GM21360 (cell line): ENCODE measurements at regions not wholly inside any gene's neighbourhood (a gene's known extent, or its start where the extent isn't known, plus 50 kb on each side); places are given as distances from the start of the nearest gene placed in this dataset.

Experiments
- ATAC-seq: cut with Tn5 transposase; IDR thresholded peaks from one replicate; pipeline ENCODE4 v1.9.1; 2021; ENCODE audit warnings: mild to moderate bottlenecking, moderate library complexity; ENCODE audit not compliant: unreplicated experiment

DNA sequence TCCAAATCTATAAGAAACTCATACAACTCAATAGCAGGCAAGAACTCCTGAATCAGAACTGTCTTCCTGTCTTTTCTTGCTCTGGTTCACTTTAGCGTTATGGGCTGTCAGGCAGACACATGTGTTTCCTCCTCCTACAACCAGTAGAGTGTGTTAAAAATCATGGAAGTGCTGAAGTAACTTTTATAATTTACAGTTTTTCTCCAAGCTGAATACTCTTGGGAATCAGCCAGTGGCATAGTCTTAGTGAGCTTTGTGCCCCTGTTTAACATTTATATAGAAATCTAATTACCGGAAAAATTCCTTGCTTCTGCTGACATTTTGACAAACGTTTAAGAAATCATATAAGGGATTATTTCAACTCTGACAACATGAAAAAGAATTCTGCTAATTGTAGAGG lies 113.1 kb upstream of the RGS18 start:
- ATAC-seq: no peak

GRCh38 chr1:192053531-192053971 lies 104.7 kb upstream of the RGS18 start:
- ATAC-seq: no peak

DNA sequence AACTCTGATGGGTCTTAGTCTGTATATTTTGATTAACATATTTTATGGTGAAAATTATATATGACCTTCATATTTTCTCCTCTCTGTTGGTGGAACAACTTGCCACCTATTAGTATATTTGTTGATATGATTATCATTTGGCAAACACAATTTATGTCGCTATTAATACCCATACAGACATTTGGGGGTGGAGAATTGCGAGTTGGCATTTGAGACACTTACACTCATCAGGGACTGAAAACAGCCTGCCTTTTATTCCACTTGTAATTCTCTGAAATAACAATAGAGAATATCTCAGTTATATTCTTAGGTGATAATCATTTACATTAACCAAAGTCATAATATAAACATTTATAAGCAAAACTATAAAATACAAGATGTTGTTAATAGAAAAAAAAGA lies 100.5 kb upstream of the RGS18 start:
- no peak for ATAC-seq

DNA sequence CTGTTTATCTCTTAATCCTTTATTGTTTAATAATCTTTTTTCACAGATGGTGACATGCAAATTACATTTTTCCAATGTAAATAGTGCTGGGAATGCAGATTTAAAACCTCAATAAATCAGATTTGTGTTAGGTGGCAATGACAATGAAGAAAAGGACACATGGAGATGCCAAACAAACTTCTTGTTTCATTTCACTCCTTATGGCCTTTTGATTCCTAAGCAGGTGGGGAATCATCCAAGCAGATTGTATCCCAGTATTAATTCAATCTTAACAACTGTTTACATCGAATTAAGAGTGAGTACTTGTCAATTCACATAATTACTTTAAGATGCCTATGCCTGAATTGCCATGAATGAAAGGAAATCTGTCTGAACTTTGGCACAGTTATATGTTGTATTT lies 98.9 kb upstream of the RGS18 start:
- no peak for ATAC-seq

DNA sequence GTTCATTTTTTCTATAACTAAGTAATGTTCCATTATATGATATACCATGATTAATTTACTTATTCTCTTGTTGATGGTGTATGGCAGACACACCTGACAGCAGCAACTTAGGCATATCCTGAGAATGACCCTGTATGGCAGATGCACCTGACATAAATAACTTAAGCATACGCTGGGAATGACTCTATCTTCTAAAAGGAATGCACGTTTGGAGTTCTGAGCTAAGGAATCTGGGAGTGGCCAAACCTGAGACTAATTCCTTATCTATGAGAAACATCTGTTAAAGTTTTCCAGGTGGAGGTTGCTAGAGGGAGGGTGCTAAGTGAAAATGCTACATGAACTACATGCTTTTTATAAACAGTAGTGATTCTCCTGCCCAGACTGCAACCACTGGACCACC lies 96.7 kb upstream of the RGS18 start:
- no peak for ATAC-seq

GRCh38 chr1:192065087-192065486 lies 93.2 kb upstream of the RGS18 start:
- no peak for ATAC-seq

- ATAC-seq: no peak
Observed at GRCh38 chr1:192066202-192066601, 92.1 kb upstream of the RGS18 start.

- no peak for ATAC-seq
Observed at GRCh38 chr1:192067360-192067759, 90.9 kb upstream of the RGS18 start.

DNA sequence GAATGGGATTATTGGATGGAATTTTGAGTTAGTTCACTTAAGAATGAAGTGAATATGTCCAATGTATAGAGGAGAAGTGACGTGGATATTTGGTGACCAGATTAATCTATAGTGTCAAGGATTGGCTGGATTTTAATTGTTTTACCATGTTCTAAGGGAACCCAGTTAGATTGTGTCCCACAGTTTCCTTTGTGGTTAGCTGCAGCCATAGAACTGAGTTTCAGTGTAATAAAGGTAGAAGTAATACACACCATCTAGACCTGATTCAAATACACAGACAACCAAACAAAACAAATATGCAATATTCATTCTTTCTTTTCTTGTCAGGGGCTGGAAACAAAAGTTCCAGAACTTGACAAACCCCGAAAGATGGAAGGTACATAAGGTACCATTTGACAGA lies 88.0 kb upstream of the RGS18 start:
- ATAC-seq: no peak

GRCh38 chr1:192080684-192081083 lies 77.6 kb upstream of the RGS18 start:
- no peak for ATAC-seq

DNA sequence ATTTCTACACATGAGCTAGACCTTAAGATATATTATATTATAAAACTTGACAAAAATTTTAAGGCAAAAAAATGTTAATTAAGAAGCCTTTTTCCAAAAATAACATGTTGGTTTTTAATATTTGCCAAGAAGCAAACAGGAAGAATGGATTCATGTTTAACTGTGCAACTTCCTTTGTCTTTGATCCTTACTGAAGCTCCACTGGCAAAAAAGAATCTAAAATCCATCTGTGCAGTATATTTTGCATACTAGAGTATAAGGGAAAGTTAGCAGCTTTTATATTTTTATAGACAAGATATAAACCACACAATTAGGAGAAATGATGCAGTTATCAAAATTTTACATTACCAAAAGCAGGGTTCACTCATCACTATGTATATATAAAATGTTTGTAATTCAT lies 76.9 kb upstream of the RGS18 start:
- ATAC-seq: no peak

DNA sequence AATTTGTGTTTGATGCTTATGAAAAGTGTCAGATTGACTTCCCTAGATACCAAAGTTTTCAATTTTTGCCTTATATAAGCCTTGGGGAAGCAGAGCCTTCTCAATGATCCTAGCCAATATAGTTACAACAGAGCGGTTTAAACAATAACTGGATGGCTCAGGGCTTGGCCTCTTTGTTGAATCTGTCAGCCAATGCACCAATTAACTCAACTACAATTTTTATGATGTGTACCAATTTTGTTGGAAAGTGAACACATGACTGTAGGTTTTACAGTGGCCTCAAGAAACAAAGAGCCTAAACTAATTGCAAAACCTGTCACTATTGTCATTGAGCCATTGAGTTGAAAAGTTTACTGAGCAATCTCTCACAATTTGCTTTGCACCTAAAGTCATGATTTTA lies 71.6 kb upstream of the RGS18 start:
- ATAC-seq: no peak

GRCh38 chr1:192087334-192087733 lies 70.9 kb upstream of the RGS18 start:
- ATAC-seq: no peak

DNA sequence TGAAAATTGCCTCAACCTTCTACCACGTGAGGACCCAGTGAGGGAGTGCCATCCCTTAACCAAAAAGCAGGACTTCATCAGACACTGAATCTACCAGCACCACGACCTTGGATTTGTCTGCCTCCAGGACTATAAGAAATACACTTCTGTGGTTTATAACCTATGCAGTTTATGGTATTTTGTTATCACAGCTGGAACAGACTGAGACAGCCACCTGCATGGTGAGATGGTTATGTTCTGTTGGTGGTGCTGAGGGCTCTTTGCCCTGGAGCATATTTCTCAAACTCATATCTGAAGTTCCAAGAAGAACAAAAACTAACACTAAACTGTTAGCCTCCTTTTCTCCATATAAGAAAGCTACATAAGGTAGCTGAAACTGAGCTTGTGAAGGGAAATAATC lies 69.8 kb upstream of the RGS18 start:
- ATAC-seq: no peak

GRCh38 chr1:192098001-192098400 lies 60.3 kb upstream of the RGS18 start:
- no peak for ATAC-seq

DNA sequence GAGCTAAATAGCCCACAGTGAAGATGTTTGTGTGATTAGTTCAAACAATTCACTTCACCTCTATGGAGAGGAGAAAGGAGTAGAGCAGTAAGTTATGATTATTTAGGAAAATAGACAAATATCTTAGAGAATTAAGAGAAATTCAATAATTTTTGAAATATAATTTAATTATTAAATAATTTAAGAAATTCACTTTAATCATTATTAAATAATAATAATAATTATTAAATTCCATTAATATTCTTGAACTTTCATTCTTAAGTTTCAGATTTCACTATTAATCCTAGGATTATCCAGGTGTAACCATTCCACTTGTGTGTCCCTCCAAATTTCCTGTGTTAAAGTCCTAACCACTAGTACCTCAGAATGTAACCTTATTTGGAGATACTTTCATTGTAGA lies 58.9 kb upstream of the RGS18 start:
- no peak for ATAC-seq

DNA sequence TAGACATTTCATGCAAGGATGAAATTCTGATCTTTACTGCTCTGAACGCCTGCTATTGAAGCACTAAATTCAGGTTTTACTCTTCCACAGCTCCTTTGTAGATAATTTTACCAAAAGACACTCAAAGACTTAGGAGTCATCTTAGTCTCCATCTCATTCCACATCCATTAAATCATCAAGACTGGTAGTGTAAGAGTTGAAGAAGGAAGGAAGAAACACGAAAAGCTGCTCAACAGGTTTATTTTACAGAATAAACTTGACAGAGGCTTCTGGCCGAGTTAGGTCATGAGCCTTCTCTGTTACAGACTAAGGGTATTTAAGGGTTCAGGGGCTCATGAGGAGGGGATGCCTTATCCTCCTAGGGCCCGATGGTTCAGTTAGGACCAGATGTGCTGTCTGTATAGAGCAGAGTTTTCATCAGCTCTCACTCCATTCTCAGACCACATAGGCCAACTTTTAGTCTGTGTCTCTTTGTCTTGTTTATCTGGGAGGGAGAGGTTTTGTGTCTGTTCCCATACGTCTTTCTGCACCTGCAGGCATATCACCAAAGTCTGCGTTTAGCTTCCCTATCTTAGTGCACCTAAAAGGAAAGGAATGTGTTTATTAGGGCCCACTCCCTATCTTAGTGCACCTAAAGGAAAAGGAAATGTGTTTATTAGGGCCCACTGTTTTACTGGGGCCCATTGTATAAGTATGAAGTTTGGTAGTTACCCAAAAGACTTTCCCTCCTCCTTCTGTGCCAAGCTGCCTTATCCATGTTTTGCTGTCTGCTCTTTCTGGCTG lies 57.4 kb upstream of the RGS18 start:
- no peak for ATAC-seq

DNA sequence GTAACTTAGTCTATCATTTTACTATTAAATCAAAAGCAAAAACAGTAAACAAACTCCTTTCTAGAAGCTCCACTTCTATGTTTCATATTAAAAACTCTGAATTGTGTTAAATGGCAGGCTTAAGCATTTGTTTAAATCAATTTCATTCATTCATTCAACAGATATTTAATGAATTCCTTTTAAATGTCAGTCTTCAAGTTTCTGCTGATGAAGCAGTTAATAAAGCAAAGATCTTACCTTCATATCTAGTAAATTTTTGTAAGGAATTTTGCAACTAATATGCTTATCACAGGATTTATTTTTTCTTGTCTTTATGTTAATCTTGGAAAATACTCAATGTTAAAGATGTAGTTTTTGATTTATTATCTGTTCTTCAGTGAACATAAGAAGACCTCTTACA lies 54.1 kb upstream of the RGS18 start:
- no peak for ATAC-seq

- no peak for ATAC-seq
Observed at GRCh38 chr1:192104852-192105251, 53.4 kb upstream of the RGS18 start.

DNA sequence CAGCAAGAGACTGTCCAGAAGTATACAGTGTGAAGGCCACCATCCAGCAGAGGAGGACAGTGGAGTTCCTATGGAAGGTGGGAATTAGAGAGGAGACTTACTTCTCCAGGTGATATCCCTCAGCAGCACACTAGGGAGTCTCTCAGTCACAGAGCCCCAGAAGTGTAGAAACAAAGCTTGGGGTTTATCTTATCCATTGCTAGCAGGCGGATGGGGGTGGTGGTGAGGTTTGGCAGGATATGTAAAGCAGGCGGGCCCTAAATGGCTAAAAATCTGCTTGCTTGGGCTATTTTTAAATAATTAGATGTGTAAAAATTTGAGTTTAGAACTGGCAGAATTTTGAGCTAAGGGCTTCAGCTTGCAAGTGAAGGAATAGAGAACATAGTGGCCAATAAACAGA lies 50.1 kb upstream of the RGS18 start:
- no peak for ATAC-seq
